ENCODE measurements at regions not wholly inside any gene's neighbourhood (a gene's known extent, or its start where the extent isn't known, plus 50 kb on each side); places are given as distances from the start of the nearest gene placed in this dataset.

DNA sequence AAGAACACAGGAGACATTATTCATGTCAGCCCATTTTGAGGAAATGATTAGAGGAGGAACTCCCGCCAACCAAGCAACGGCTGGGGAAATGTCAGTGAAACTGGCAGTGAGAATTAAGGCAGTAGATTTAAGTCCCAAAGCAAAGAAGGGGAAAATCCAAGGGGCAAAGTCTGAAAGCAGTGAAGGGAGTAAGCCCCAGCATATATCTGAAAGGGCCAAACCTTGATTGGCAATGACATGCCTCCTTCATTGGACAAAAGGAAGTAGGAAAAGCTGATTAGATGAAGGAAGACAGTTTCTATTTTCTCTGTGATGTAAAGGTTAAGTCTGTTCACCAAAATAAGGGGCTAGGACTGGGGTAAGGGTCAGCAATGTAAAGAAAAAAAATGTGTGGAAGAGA, 190.3 kb downstream of the RNF144B start:
- no peaks in the 10 kb centered on the region for H3K4me1 ChIP-seq
- no peaks in the 10 kb centered on the region for H3K36me3 ChIP-seq
- TF ChIP-seq EP300 (IDR thresholded peaks at IDR 0.05) (no peak), POLR2AphosphoS5 (IDR thresholded peaks at IDR 0.05) (no peak), POLR2A (IDR thresholded peaks at IDR 0.05) (no peak)
- TF ChIP-seq, protein P1, sequence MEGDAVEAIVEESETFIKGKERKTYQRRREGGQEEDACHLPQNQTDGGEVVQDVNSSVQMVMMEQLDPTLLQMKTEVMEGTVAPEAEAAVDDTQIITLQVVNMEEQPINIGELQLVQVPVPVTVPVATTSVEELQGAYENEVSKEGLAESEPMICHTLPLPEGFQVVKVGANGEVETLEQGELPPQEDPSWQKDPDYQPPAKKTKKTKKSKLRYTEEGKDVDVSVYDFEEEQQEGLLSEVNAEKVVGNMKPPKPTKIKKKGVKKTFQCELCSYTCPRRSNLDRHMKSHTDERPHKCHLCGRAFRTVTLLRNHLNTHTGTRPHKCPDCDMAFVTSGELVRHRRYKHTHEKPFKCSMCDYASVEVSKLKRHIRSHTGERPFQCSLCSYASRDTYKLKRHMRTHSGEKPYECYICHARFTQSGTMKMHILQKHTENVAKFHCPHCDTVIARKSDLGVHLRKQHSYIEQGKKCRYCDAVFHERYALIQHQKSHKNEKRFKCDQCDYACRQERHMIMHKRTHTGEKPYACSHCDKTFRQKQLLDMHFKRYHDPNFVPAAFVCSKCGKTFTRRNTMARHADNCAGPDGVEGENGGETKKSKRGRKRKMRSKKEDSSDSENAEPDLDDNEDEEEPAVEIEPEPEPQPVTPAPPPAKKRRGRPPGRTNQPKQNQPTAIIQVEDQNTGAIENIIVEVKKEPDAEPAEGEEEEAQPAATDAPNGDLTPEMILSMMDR (IDR thresholded peaks at IDR 0.05): no peak
- no peak overlapping the region for H3K27ac ChIP-seq
- no peak for DNase-seq
- H3K4me3 ChIP-seq: no peak overlapping the region
- no peaks in the 10 kb centered on the region for H3K27me3 ChIP-seq
- H3K9me3 ChIP-seq: no peaks in the 10 kb centered on the region
- 34 to 57% (median 50%) methylated on average over 2 of the region's 2 CpGs for WGBS, 5 donors
- intact Hi-C loops (cut with DNase I; ENCODE audit: low total_unique reads): no loop called here

DNA sequence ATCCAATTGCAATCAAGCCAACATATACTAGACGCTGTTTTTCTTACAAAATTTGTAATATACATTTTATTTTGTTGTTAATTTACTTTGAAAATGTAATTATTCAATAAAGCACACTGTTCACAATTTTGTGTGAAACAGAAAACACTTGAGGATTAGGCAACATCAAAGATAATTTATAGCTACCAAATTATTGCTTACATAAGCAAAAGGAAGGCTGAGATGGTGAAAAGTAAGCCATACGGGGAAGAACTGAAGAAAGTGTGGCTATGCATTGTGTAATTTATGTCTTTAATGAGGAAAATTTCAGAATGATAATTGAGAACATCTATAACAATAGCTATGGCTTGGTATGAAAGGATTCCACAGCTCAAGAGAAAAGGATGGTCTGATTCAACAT, 192.0 kb downstream of the RNF144B start:
- H3K9me3 ChIP-seq: no peaks in the 10 kb centered on the region
- WGBS, 5 donors: 73 to 87% (median 79%) methylated on average over 2 of the region's 2 CpGs
- TF ChIP-seq, protein P1 (IDR thresholded peaks at IDR 0.05): no peak
- no peak for TF ChIP-seq EP300 (IDR thresholded peaks at IDR 0.05)
- no peak for TF ChIP-seq POLR2A (IDR thresholded peaks at IDR 0.05)
- no peak for TF ChIP-seq POLR2AphosphoS5 (IDR thresholded peaks at IDR 0.05)

DNA sequence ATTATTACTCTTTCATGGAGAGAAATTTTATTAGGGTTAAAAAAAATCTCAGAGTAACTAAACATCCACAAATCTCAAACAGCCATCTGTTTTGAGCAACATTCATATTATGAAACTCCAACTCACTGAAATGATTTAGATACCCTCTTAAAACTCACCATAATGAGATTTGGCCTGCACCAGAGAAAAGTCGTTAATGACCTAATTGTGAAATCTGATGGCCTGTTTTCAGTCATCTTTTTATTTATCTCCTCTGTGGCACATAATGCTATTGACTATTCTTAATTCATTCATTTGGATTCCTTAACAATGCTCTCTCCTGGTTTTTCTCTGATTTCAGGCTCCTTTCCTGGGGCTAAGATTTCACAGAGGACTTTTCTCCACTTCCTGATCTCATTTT, 192.7 kb downstream of the RNF144B start:
- Histone ChIP-seq H3K9me3 (no peaks in the 10 kb centered on the region), H3K4me1 (no peaks in the 10 kb centered on the region), H3K4me3 (no peak overlapping the region), H3K27ac (no peak overlapping the region), H3K36me3 (no peaks in the 10 kb centered on the region), H3K27me3 (no peaks in the 10 kb centered on the region)
- intact Hi-C loops (cut with DNase I; ENCODE audit: low total_unique reads): no loop called here
- 58 to 76% (median 70%) methylated on average over 1 of the region's 1 CpG for WGBS, 5 donors
- peak in 1 of 2 donors; percentile 14 for DNase-seq
- TF ChIP-seq EP300 (IDR thresholded peaks at IDR 0.05): no peak
- no peak for TF ChIP-seq POLR2AphosphoS5 (IDR thresholded peaks at IDR 0.05)
- TF ChIP-seq, protein P1 (IDR thresholded peaks at IDR 0.05): no peak
- TF ChIP-seq POLR2A (IDR thresholded peaks at IDR 0.05): no peak

More for the DNA sequence above, 192.0 kb downstream of the RNF144B start:
- no peak for DNase-seq
- no peaks in the 10 kb centered on the region for H3K27me3 ChIP-seq
- intact Hi-C loops (cut with DNase I; ENCODE audit: low total_unique reads): no loop called here
- no peak overlapping the region for H3K27ac ChIP-seq
- H3K36me3 ChIP-seq: no peaks in the 10 kb centered on the region
- no peak overlapping the region for H3K4me3 ChIP-seq
- H3K4me1 ChIP-seq: no peaks in the 10 kb centered on the region

DNA sequence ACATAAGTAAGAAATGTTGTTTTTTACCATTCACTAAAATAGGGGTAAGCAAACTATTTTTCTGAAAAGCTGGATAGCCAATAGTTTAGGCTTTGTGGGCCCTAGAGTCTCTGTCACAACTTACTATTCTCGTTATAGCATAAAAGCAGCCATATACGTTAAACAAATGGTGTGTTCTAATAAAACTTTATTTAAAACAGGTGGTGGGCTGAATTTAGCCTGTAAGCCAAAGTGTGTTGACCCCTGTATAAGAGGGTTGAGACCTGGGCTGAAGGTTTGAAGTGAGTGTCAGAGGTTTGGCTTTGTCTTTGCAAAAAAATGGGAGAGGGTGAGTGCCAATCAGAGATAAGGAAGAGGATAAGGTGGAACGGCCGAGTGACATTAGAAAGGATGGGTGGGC, 197.2 kb downstream of the RNF144B start:
- TF ChIP-seq EP300 (IDR thresholded peaks at IDR 0.05) (no peak), POLR2AphosphoS5 (IDR thresholded peaks at IDR 0.05) (no peak), POLR2A (IDR thresholded peaks at IDR 0.05) (no peak)
- TF ChIP-seq, protein P1 (IDR thresholded peaks at IDR 0.05): no peak
- Histone ChIP-seq H3K4me3 (no peak overlapping the region), H3K27ac (no peak overlapping the region), H3K36me3 (no peaks in the 10 kb centered on the region), H3K9me3 (no peaks in the 10 kb centered on the region), H3K27me3 (no peaks in the 10 kb centered on the region), H3K4me1 (no peaks in the 10 kb centered on the region)
- intact Hi-C loops (cut with DNase I; ENCODE audit: low total_unique reads): no loop called here
- DNase-seq: no peak
- 67 to 76% (median 69%) methylated on average over 4 of the region's 4 CpGs for WGBS, 5 donors
